H9 (cell line): ENCODE measurements at regions not wholly inside any gene's neighbourhood (a gene's known extent, or its start where the extent isn't known, plus 50 kb on each side); places are given as distances from the start of the nearest gene placed in this dataset.

Source experiments
- DNase-seq: peaks from one replicate; pipeline ENCODE4 v3.0.0-alpha.2; 2017
- H2AFZ ChIP-seq: one replicate; pipeline ENCODE4 v1.6.1; 2013; ENCODE audit warnings: mild to moderate bottlenecking, low read length, control low read depth, moderate library complexity
- H2AK5ac ChIP-seq: 2 replicates; pipeline ENCODE4 v1.6.1; 2013; ENCODE audit warnings: low read length, control low read depth, mixed read lengths; ENCODE audit not compliant: insufficient read length
- H2BK120ac ChIP-seq: one replicate; pipeline ENCODE4 v1.6.1; 2013; ENCODE audit warnings: low read depth, mild to moderate bottlenecking, low read length, control low read depth, inconsistent platforms; ENCODE audit not compliant: poor library complexity, severe bottlenecking
- H2BK12ac ChIP-seq: 2 replicates; pipeline ENCODE4 v1.6.1; 2013; ENCODE audit warnings: low read length, control low read depth, mixed read lengths, low read depth; ENCODE audit not compliant: insufficient read length
- H2BK15ac ChIP-seq: 2 replicates; pipeline ENCODE4 v1.6.1; 2013; ENCODE audit warnings: low read depth, low read length, control low read depth
- H2BK20ac ChIP-seq: one replicate; pipeline ENCODE4 v1.6.1; 2013; ENCODE audit warnings: low read depth, mild to moderate bottlenecking, low read length, control low read depth, inconsistent platforms; ENCODE audit not compliant: poor library complexity, severe bottlenecking
- H2BK5ac ChIP-seq: 2 replicates; pipeline ENCODE4 v1.6.1; 2013; ENCODE audit warnings: low read length, control low read depth, mixed read lengths; ENCODE audit not compliant: insufficient read length
- H3K14ac ChIP-seq: 2 replicates; pipeline ENCODE4 v1.6.1; 2013; ENCODE audit warnings: low read length, control low read depth; ENCODE audit not compliant: insufficient read depth
- H3K18ac ChIP-seq: 2 replicates; pipeline ENCODE4 v1.6.1; 2013; ENCODE audit warnings: low read depth, mild to moderate bottlenecking, mixed read lengths, low read length, control low read depth; ENCODE audit not compliant: insufficient read length
- H3K23ac ChIP-seq: 2 replicates; pipeline ENCODE4 v1.6.1; 2013; ENCODE audit warnings: low read length, control low read depth, mixed read lengths, low read depth; ENCODE audit not compliant: insufficient read length
- H3K23me2 ChIP-seq: 2 replicates; pipeline ENCODE4 v1.6.1; 2013; ENCODE audit warnings: low read depth, mild to moderate bottlenecking, mixed read lengths, low read length, control low read depth; ENCODE audit not compliant: insufficient read length, poor library complexity, severe bottlenecking
- H3K27ac ChIP-seq: 2 replicates; pipeline ENCODE4 v1.5.1; 2013; ENCODE audit warnings: low read length, control low read depth, mixed read lengths, low read depth; ENCODE audit not compliant: insufficient read length
- H3K27me3 ChIP-seq: 2 replicates; pipeline ENCODE4 v1.6.1; 2013; ENCODE audit warnings: low read length, control low read depth, inconsistent platforms; ENCODE audit not compliant: insufficient read depth
- H3K4ac ChIP-seq: 2 replicates; pipeline ENCODE4 v1.6.1; 2013; ENCODE audit warnings: low read depth, mild to moderate bottlenecking, control low read depth, inconsistent platforms, low read length, moderate library complexity
- H3K4me1 ChIP-seq: 2 replicates; pipeline ENCODE4 v1.6.1; 2013; ENCODE audit warnings: low read length, control low read depth, inconsistent platforms; ENCODE audit not compliant: insufficient read depth
- H3K4me2 ChIP-seq: 2 replicates; pipeline ENCODE4 v1.6.1; 2013; ENCODE audit warnings: low read length, control low read depth, mixed read lengths; ENCODE audit not compliant: insufficient read length, insufficient read depth
- H3K56ac ChIP-seq: 2 replicates; pipeline ENCODE4 v1.6.1; 2013; ENCODE audit warnings: low read depth, mild to moderate bottlenecking, mixed read lengths, low read length, control low read depth; ENCODE audit not compliant: insufficient read length
- H3K79me1 ChIP-seq: 2 replicates; pipeline ENCODE4 v1.6.1; 2013; ENCODE audit warnings: low read depth, mild to moderate bottlenecking, moderate library complexity, low read length, control low read depth, inconsistent platforms; ENCODE audit not compliant: insufficient read depth, poor library complexity, severe bottlenecking
- H3K79me2 ChIP-seq: 2 replicates; pipeline ENCODE4 v1.6.1; 2013; ENCODE audit warnings: low read length, control low read depth, inconsistent platforms; ENCODE audit not compliant: insufficient read depth
- H3K9ac ChIP-seq: 2 replicates; pipeline ENCODE4 v1.6.1; 2013; ENCODE audit warnings: low read length, control low read depth, mixed read lengths; ENCODE audit not compliant: insufficient read length; ENCODE audit errors: extremely low read depth
- H3K9me3 ChIP-seq: one replicate; pipeline ENCODE4 v1.6.1; 2013; ENCODE audit warnings: low read depth, low read length, inconsistent platforms; ENCODE audit not compliant: control insufficient read depth
- H3T11ph ChIP-seq: one replicate; pipeline ENCODE4 v1.6.1; 2013; ENCODE audit warnings: mild to moderate bottlenecking, low read length, control low read depth, inconsistent platforms
- H4K20me1 ChIP-seq: one replicate; pipeline ENCODE4 v1.6.1; 2013; ENCODE audit not compliant: control insufficient read depth, insufficient read length, insufficient read depth
- H4K5ac ChIP-seq: 2 replicates; pipeline ENCODE4 v1.6.1; 2013; ENCODE audit warnings: low read depth, mild to moderate bottlenecking, mixed read lengths, low read length, control low read depth; ENCODE audit not compliant: insufficient read length
- H4K8ac ChIP-seq: replicated peaks from 2 replicates; pipeline ENCODE4 v1.6.1; 2013; ENCODE audit warnings: low read length, control low read depth, mixed read lengths, low read depth; ENCODE audit not compliant: insufficient read length
- H4K91ac ChIP-seq: 2 replicates; pipeline ENCODE4 v1.6.1; 2013; ENCODE audit warnings: low read depth, mild to moderate bottlenecking, moderate library complexity, mixed read lengths, low read length, control low read depth; ENCODE audit not compliant: insufficient read length
- H3K27ac Mint-ChIP-seq, 3 experiments: 2 replicates in 2 of 3; 3 replicates in 1 of 3; pipeline ENCODE4 v1.8.0; 2020 to 2021; ENCODE audit warnings: mixed read lengths in 3 of 3, mild to moderate bottlenecking in 1 of 3, moderate library complexity in 1 of 3
- H3K27me3 Mint-ChIP-seq: 2 replicates; pipeline ENCODE4 v1.8.0; 2021; ENCODE audit warnings: low read depth, mild to moderate bottlenecking, moderate library complexity, mixed read lengths
- H3K36me3 Mint-ChIP-seq, 3 experiments: 2 replicates in 2 of 3; 3 replicates in 1 of 3; pipeline ENCODE4 v1.8.0; 2020 to 2021; ENCODE audit warnings: low read depth in 3 of 3, mixed read lengths in 3 of 3; ENCODE audit not compliant: insufficient read depth in 1 of 3
- H3K4me1 Mint-ChIP-seq, 2 experiments: 2 replicates each; pipeline ENCODE4 v1.8.0; 2020; ENCODE audit warnings: mixed read lengths in 2 of 2
- H3K4me3 Mint-ChIP-seq, 2 experiments: 2 replicates in 1 of 2; 3 replicates in 1 of 2; pipeline ENCODE4 v1.8.0; 2020 to 2021; ENCODE audit warnings: mild to moderate bottlenecking in 2 of 2, mixed read lengths in 2 of 2, moderate library complexity in 1 of 2
- H3K9me3 Mint-ChIP-seq, 2 experiments: 2 replicates in 1 of 2; 3 replicates in 1 of 2; pipeline ENCODE4 v1.8.0; 2020; ENCODE audit warnings: mild to moderate bottlenecking in 2 of 2, mixed read lengths in 2 of 2, moderate library complexity in 1 of 2
- WGBS: extraction: QIAGEN DNeasy Blood & Tissue Kit; methylation state at CpG from one replicate; pipeline ENCODE4 v1.1.7; 2013; ENCODE audit warnings: missing lambda C conversion rate, low lambda C conversion rate, mixed read lengths; ENCODE audit not compliant: insufficient read length; ENCODE audit errors: extremely low coverage; 5-methylcytosine and 5-hydroxymethylcytosine counted together
- TF ChIP-seq, protein P1 (sequence below): fragments of 200-600 bp; sonication (generic); conservative IDR thresholded peaks from 3 replicates; pipeline ENCODE4 v1.8.0; 2021; ENCODE audit warnings: antibody characterized with exemption, mild to moderate bottlenecking

DNA sequence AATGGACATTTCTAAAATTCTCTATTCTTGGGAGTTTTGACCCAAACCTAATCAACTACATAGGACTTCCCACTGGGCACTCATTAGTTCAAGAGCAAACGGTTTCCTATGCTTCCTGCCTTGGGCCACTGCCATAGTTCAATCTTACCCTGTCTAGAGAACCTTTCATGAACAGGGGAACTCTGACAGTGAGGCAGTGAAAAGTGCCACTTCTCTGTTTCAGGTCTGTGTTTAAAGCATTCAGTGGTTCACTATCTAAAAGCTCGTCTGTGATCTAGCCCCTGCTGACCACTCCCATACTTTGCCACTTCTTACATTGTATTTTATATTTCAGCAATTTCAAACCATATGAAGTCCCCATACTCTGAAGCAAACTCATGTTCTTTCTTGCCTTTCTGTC is 122.7 kb upstream of the IGF1 start:
- no peak overlapping the region for H3K4me2 ChIP-seq
- no peak overlapping the region for H3K18ac ChIP-seq
- no peaks in the 10 kb centered on the region for H3K79me1 ChIP-seq
- DNase-seq: no peak
- H3K23ac ChIP-seq: no peak overlapping the region
- H3K27me3 Mint-ChIP-seq: peaks cover 2% of the 10 kb centered on the region; the same call in 1 of the 2 replicates
- H3K14ac ChIP-seq: no peak overlapping the region
- no peak overlapping the region for H2BK15ac ChIP-seq
- peaks cover 0 to 4% of the 10 kb centered on the region in 2 experiments; a peak in 1 of 4 replicates for H3K4me1 Mint-ChIP-seq
- H2AK5ac ChIP-seq: no peak overlapping the region
- no peaks in the 10 kb centered on the region for H3K79me2 ChIP-seq
- no peaks in the 10 kb centered on the region for H4K20me1 ChIP-seq
- no peak overlapping the region for H3K27ac ChIP-seq
- no peak overlapping the region for H4K5ac ChIP-seq
- H4K8ac ChIP-seq: no peak overlapping the region
- no CpG with 5 or more reads among the region's 2 CpGs for WGBS
- no peak overlapping the region for H4K91ac ChIP-seq
- H3T11ph ChIP-seq: no peak overlapping the region
- H3K4me1 ChIP-seq: no peaks in the 10 kb centered on the region
- H2AFZ ChIP-seq: no peak overlapping the region
- H2BK12ac ChIP-seq: no peak overlapping the region
- H3K9ac ChIP-seq: no peak overlapping the region
- H2BK5ac ChIP-seq: no peak overlapping the region
- H3K4ac ChIP-seq: no peak overlapping the region
- H3K9me3 Mint-ChIP-seq: peaks cover 15 to 18% of the 10 kb centered on the region in 2 experiments
- H3K56ac ChIP-seq: no peak overlapping the region
- no peak overlapping the region for H2BK120ac ChIP-seq
- no peaks in the 10 kb centered on the region for H3K27me3 ChIP-seq
- H2BK20ac ChIP-seq: no peak overlapping the region
- H3K4me3 Mint-ChIP-seq: no peak overlapping the region
- H3K27ac Mint-ChIP-seq: no peak overlapping the region
- H3K23me2 ChIP-seq: no peaks in the 10 kb centered on the region
- peaks cover 11 to 15% (median 13%) of the 10 kb centered on the region in 3 experiments for H3K36me3 Mint-ChIP-seq
- TF ChIP-seq, protein P1, sequence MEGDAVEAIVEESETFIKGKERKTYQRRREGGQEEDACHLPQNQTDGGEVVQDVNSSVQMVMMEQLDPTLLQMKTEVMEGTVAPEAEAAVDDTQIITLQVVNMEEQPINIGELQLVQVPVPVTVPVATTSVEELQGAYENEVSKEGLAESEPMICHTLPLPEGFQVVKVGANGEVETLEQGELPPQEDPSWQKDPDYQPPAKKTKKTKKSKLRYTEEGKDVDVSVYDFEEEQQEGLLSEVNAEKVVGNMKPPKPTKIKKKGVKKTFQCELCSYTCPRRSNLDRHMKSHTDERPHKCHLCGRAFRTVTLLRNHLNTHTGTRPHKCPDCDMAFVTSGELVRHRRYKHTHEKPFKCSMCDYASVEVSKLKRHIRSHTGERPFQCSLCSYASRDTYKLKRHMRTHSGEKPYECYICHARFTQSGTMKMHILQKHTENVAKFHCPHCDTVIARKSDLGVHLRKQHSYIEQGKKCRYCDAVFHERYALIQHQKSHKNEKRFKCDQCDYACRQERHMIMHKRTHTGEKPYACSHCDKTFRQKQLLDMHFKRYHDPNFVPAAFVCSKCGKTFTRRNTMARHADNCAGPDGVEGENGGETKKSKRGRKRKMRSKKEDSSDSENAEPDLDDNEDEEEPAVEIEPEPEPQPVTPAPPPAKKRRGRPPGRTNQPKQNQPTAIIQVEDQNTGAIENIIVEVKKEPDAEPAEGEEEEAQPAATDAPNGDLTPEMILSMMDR: no peak
- no peaks in the 10 kb centered on the region for H3K9me3 ChIP-seq
